CD1c-positive myeloid dendritic cell (primary cell): ENCODE measurements at regions not wholly inside any gene's neighbourhood (a gene's known extent, or its start where the extent isn't known, plus 50 kb on each side); places are given as distances from the start of the nearest gene placed in this dataset.

Experiments
- DNase-seq: peaks from one replicate; pipeline ENCODE4 v3.0.0-alpha.2; 2016; ENCODE audit errors: extremely low spot score

DNA sequence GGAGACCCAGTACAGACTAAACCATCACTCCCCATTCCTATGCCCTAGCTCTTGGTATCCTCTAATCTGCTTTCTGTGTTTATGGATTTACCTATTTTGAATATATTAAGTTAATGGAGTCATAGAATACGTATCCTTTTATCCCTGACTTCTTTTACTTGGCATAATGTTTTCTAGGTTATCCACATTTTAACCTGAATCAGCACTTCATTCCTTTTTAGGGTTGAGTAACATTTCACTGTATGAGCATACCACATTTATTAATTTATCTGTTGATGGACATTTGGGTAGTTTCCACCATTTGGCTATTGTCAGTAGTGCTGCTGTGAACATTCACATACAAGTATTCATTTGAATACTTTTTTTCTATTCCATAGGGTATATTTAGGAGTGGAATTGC lies 157.3 kb upstream of the CTNNA2 start:
- DNase-seq, result no peak

DNA sequence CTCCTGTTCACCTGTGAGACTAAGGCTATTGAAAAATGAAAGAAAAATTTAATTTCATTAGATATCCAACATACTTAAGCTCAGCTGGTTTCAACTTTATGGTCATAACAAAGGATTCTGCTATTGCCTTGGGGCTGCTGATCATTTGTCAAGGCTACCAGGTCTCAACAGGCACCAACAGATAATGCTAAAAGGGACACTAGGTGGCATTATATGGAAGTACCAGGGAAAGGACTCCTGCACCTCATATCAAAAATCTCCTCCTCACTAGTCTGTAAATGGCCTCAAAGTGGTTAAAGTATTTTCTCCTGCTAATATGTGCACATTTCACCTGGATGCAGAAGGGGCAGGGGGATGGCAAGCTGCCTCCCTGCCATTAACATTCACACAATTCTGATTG lies 167.9 kb upstream of the REG3A start:
- no peak for DNase-seq

DNA sequence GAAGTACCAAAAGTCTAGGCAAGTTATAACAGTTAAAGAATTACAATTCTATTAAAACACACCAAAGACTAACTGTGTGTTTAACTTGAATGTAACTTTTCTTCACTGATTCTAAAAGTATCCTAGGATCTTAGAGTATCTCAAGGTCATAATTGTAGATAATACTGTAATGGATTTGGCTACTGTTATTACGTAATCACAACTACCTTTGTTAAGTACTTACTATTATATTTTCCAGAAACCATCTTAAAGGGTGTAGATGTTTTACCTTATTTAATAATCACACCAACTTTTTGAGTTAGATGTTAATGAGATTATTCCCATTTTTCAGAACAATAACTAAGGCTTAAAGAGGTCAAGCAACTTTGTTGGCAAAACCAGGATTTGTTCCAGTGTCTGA lies 161.3 kb upstream of the REG3A start:
- DNase-seq, result no peak

DNA sequence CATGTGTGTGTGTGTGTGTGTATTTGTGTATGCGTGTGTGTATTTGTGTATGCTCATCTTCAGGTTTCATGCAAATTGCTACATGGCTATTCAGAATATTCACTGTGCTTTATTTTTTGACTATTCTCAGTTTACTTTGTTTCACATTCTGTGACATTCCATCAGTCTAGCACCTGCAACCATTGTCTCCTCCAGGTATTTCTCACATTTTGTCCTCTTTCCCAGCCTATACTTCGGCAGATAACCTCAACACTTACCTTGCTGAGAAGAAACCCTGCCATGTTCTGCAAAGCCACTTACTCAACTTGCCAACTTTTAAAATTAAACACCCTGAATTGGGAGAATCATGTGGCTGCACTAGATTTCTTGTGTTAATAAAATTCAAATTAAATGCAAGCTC lies 135.4 kb upstream of the REG3A start:
- no peak for DNase-seq

DNA sequence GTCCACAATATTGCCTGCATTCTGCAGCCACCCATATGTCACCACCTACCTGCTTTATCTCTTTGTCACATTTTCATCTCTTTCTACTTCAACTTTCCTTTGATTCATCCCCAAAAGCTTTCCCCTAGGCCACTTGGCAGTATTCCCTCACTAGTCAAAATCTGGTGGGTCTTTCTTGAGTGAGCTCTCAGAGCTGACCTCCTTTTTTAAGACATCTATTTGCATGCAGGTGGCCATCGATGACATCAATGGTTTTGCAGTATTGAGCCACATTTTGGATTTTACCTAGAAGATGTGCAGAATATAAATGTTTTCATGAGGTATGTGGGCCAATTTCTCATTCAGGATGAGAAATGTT lies 133.4 kb upstream of the REG3A start:
- DNase-seq, result no peak

DNA sequence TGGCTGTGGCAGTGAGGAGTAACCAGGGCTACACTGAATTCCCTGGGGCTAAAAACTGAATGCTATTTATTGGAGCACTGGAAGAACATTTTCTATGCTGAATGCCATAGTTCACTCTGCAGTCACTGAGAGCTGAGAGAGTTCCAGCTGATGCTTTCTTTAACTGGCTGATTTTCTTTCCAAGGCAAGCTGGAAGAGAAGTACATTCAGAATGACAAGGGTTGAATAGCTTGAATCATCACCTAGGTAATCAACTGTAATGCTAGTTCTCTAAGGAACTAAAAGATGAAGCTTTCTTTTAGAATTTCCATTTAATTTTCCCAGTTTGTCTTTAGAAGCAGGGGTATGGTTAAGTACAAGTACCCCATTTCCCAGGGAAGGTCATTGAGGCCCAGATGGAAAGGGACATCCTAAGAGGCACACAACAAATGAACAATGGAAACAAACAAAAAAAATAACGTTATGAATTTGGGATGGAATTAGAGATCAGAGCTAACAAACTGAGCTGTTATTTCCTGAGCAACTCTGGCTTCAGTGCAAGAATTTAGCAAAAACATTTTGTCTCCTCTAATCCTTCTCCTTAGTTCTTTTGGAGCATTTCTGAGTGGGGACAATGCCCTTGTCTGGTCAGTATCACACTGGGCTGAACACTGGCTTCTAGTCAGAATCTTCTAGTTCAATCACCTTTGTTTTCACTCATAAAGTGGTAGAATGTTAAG lies 132.8 kb upstream of the REG3A start:
- DNase-seq, result no peak

DNA sequence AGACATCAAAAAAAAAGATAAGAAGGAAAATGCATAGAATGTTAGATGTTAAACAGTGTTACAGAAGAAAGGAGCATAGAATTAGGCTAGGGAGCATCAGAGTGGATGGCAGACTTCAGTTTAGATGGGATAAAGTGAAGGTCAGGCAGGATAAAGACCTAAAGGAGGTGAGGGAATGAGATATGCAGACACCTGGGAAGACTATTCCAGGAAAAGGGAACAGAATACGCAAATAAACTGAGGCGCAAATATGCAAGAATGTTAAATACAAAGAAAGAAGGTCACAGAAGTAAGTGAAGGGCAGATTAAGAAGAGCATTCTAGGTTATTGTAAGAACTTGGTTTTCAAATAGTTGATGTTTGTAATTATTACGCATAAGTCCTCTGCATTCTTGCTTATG lies 116.3 kb upstream of the REG3A start:
- no peak for DNase-seq

DNA sequence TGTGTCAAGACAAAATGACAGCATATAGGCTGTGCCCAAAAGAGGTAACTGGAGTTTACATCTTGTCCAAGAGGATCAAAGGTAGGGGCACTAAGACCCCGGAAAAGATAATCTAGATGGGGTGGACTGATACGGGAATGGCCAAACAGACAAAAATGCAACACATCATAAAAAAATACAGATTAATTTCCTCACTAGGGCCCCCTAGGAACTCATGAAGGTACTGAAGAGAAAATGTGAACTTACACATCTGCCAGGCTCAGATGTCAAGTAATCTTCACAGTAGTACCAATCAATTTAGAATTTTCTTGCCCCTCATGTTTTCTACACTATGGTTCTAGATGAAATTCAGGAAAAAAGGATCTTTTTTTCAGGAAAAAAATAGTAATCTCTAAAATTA lies 115.6 kb upstream of the REG3A start:
- DNase-seq, result no peak

DNA sequence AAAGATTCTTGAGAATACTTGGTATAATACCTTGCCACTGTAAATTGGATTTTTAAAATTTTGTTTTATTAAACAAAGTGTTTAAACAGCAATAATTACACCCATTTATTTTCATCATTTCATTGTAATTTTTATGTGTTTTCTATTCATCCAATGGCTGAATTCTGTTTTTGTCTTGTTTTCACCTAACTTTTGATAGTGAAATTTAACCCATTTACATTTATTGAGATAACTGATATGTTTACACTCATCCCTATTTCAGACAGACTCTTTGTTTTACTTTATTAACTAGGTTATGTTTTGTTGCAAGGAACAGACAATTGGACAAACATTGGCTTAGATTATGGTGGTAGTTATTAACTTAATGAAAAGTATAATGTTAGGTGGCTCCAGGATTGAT lies 113.1 kb upstream of the REG3A start:
- DNase-seq, result no peak

DNA sequence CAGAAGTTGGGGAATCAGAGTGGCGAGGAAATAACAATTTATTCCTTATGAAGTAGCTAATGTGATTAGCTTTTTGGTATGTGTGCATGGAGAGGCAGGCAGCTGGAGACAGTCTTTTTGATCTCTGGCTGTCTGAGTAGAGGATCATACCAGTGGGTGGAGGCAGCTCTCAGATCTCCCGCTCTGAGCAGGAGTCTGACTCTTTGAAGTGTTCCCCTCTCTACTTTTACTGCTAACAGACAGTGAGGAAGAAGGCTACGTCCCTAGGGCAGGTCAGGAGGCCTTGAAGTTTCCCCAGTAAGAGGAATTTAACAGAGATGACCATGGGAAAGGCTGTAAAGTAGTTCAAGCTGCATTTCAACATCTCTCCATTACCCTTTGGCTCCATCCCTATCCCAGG lies 111.9 kb upstream of the REG3A start:
- DNase-seq, result no peak

DNA sequence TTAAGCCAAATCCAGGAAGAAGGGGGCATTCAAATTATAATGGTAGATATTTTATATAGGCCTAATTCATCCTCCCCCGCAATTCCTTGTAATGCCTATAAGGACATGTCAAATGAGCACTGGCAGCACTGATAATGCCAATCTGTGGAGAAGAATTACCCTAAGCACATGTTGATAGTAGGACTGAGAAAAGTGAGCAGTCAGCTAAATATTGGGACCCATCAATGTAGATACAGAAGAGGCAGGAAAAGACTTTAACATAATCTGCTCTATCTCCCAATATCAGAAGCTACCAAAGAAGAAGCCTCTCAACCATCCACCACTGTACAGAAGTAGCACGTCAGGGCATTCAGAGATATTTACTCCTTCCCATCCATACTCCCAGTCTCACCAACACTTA lies 101.3 kb upstream of the REG3A start:
- no peak for DNase-seq

DNA sequence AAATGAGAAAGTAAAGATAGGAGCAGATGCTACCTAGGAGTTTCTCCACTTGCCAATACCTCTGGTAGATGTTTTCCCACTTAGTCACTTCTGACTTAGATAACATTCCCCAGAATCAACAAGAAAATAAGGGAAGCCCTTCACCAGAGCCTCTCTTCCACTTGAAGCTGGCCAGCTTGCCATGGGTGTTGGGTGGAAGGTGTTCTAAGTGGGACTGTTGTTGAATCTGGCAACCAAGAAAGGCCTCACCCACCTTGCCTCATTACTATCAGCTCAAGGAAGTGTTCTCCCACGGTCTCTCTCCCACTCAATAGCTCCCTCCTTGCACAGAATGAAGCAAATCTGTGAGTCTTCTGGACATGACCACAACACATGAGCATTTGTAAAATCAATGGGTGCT lies 100.4 kb upstream of the REG3A start:
- no peak for DNase-seq

DNA sequence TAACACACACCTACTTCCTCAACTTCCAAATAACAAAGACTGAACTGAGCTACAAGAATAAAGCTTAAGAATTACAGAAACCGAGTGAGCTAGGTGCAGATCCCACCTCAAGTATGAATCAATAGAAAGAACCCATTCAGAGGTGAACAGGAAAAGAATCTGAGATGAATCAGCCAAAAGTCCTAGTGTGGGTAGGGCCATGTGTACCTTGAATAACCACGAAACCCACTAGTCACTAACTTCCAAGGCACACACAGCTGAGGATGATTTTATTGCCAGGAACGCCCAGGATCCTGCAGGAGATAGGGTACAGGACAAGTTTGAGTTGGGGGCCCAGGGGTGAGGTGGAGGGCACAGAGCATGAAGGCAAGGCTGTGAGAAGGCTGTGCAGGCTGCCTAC lies 99.7 kb upstream of the REG3A start:
- no peak for DNase-seq

DNA sequence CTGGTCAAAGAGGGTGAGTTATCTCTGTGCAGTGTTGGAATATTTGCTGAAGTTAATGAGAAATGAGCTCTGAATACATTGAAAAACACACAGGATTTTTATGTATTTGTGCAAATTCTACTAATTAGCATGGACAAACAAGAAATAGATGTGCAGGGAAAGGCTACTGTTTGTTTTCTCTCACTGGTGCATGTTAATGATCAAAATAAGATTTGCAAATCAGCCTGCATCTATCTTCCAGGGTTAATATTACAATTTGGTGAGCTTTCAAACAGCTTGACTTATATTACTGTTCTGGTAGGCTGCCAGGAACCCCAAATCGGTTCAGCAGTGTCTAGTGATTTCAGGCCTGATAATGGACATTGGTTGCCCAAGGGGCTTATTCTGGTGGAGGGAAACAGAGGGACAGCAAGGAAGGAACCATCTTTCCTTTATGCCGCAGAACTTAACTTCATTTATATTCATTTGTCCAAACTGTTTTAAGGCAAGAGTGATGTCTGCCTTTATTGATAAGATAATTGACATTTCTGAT lies 93.8 kb upstream of the REG3A start:
- DNase-seq, result no peak

DNA sequence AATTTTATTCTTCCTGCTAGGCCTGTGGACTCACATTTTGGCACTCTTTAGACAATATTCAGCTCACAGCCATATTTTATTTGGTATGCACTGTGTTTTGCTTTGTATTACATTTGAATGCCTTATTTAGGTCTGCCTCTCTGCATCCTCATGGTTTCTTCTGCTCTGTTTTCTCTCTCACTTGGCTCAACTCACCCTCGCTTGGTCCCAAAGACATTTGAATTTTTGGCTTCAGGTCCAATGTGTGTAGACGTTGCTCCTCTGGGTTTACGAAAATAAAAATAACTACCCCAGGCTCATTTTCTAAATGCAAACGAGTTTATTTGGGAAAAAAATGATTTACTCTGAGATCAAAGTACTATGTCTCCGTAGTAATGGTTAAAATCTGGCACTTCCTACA lies 91.1 kb upstream of the REG3A start:
- DNase-seq, result no peak

DNA sequence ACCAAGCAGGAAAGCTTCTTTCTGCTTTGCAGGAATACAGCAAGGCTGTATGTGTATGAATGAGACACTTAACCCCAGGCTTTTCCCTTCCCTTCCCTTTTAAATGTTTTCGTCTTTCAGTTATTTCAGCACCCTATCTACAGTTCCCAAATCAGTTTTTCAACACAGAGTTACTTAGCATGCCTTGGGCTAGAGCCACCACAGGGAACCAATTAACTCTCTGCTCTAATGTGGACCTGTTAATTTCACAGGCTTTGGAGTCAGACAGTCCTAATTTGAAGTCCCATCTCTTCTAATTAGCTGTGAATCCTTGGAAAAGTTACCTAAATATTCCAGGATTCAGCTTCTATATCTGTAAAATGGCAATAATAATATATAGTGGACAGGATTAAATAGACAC lies 89.2 kb upstream of the REG3A start:
- DNase-seq, result no peak

DNA sequence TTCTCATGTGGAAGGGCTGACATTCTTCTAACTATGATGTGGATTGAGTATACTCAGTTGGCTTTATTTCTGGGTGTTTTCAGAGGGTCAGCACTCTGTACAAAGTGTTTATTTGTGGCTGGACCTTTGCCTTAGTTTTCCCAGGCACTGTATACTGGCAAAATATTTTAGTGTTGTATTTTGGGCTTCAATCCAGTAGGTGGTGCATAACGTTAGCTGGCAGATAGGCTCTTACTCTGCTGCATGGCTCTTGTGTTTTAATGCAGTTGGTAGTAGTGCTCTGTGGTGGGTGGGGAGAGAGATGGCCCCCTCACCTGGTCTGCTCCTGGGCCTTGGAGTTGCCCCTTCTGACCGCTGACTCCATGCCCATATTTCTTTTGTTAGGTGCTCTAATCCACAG lies 75.6 kb upstream of the REG3A start:
- DNase-seq, result no peak

DNA sequence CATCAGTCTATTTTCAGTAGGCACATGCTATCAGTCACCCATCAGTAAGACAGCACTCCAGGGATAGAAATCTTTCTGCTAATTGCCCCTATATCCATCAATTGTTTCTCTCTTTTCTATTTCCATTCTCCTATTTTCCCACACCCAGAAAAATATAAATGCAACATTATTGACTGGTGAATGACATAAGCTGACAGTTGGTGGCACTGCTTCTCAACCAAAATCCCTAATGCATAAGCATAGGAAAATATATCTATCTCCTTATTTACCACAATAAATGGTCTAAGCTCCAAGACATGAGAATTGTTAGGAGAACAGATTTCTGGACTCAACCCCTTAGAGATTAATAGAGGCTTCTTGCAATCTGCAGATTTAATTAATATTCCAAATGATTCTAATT lies 64.0 kb upstream of the REG3A start:
- no peak for DNase-seq

DNA sequence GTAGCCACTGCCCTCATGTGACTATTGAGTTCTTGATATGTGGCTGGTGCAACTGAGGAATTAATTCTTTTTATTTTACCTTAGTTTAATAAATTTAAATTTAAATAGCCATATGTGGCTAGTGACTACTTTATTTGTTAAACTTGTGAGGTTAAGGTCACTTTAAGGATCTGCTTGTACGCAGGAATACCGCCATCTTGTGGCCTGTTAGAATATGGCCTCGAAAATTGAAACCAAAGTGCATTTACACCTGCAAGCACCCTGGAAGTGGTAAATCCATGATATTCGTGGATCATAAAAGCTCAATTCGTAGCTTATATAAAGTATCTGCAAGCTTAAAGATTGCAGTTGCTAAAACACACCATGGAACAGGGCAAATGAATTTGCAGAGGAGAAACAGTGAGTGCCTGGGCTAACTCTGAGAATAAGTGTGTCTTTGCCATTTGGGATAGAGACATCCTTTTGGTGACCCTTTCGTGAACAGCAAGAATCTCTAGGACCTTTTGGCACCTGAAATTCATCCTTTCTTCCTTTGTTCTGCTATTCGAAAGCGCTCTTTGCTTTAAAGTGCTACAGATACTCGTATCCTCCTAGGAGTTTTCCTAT lies 59.9 kb upstream of the REG3A start:
- peak; percentile 40 for DNase-seq

DNA sequence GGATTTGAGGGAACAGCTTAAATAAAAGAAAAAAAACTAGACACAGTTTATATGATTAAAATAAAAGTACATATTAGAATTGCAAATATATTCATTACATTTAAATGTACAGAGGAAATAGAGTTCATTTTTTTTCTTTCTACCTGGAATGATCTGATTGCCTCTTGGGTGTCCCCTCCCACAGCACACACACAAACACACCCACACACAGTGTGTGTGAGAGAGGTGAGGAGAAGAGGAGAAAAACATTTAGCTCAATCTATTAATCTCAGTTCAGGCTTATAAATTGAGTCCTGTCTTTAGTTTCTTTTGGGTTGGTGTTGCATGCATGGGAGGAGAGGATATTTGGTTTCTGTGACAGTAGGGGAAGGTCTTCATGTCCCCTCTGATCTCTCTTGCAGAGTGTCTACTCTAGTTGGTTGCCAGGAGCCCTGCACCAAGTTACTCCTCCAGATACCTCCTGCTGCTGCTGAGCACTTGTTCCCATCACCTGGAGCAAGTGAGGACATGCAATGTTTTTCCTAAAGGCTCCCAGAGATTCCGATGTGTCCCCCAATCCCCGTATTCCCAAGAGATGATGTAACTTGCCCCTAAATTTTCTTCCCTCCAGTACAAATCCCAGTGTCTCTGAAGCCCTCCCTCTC lies 50.8 kb upstream of the REG3A start:
- DNase-seq, result no peak
